ENCODE measurements at regions not wholly inside any gene's neighbourhood (a gene's known extent, or its start where the extent isn't known, plus 50 kb on each side); places are given as distances from the start of the nearest gene placed in this dataset.

DNA sequence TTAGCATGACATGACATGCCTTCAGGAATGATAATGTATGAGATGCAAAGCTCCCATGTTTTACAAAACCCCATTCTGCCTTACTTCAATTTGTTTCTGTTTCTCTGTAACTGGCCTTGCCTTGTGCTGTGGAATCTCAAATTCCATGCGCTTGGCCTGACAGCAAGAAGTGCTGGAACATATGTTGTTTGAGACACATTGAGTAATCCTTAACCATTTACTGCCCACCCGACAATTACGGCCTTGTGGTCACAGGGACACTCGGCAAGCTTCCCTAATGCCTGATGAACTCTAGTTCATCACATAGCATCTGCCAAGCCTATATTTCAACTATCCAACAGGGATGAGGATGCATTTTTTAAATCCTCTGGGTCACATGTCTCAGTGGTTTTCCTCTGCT, 226.4 kb upstream of the CASK start:
- TF ChIP-seq, protein P1, sequence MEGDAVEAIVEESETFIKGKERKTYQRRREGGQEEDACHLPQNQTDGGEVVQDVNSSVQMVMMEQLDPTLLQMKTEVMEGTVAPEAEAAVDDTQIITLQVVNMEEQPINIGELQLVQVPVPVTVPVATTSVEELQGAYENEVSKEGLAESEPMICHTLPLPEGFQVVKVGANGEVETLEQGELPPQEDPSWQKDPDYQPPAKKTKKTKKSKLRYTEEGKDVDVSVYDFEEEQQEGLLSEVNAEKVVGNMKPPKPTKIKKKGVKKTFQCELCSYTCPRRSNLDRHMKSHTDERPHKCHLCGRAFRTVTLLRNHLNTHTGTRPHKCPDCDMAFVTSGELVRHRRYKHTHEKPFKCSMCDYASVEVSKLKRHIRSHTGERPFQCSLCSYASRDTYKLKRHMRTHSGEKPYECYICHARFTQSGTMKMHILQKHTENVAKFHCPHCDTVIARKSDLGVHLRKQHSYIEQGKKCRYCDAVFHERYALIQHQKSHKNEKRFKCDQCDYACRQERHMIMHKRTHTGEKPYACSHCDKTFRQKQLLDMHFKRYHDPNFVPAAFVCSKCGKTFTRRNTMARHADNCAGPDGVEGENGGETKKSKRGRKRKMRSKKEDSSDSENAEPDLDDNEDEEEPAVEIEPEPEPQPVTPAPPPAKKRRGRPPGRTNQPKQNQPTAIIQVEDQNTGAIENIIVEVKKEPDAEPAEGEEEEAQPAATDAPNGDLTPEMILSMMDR (IDR thresholded peaks at IDR 0.05): no peak
- H3K9me3 ChIP-seq (ENCODE audit: control insufficient read depth in 1 of 2, insufficient read depth in 1 of 2, low read length in 2 of 2): no peaks in the 10 kb centered on the region
- ChIA-PET CTCF (no interaction called here), POLR2A (no interaction called here)
- H3K27me3 ChIP-seq (ENCODE audit: control insufficient read depth in 1 of 2, insufficient read depth in 2 of 2, low read length in 2 of 2): no peaks in the 10 kb centered on the region
- DNase-seq: no peak
- no peaks in the 10 kb centered on the region for H3K36me3 ChIP-seq (ENCODE audit: insufficient read depth, low read length)
- Mint-ChIP-seq H3K4me1 (ENCODE audit: low read depth) (peaks cover 9% of the 10 kb centered on the region), H3K27ac (no peak overlapping the region), H3K36me3 (ENCODE audit: low read depth) (no peaks in the 10 kb centered on the region), H3K27me3 (no peaks in the 10 kb centered on the region), H3K9me3 (no peaks in the 10 kb centered on the region), H3K4me3 (no peak overlapping the region)
- no peak overlapping the region for H3K4me3 ChIP-seq (ENCODE audit: low read length)
- intact Hi-C loops (cut with DNase I, micrococcal nuclease): no loop called here
- ATAC-seq (ENCODE audit: poor library complexity): no peak
- no peak overlapping the region for H3K27ac ChIP-seq (ENCODE audit: low read depth in 1 of 2, low read length in 2 of 2)
- H3K4me1 ChIP-seq (ENCODE audit: insufficient read depth, low read length): peaks cover 2% of the 10 kb centered on the region

- TF ChIP-seq, protein P1 (IDR thresholded peaks at IDR 0.05): no peak
- Histone ChIP-seq H3K27ac (ENCODE audit: low read depth in 1 of 2, low read length in 2 of 2) (no peak overlapping the region), H3K9me3 (ENCODE audit: control insufficient read depth in 1 of 2, insufficient read depth in 1 of 2, low read length in 2 of 2) (no peaks in the 10 kb centered on the region), H3K4me1 (ENCODE audit: insufficient read depth, low read length) (peaks cover 2% of the 10 kb centered on the region), H3K4me3 (ENCODE audit: low read length) (no peak overlapping the region), H3K27me3 (ENCODE audit: control insufficient read depth in 1 of 2, insufficient read depth in 2 of 2, low read length in 2 of 2) (no peaks in the 10 kb centered on the region), H3K36me3 (ENCODE audit: insufficient read depth, low read length) (no peaks in the 10 kb centered on the region)
- no peaks in the 10 kb centered on the region for H3K9me3 Mint-ChIP-seq
- CTCF ChIA-PET: no interaction called here
- no peak for DNase-seq
- intact Hi-C loops (cut with DNase I, micrococcal nuclease): no loop called here
- no peak overlapping the region for H3K27ac Mint-ChIP-seq
- no peaks in the 10 kb centered on the region for H3K27me3 Mint-ChIP-seq
- POLR2A ChIA-PET: no interaction called here
- H3K4me1 Mint-ChIP-seq (ENCODE audit: low read depth): peaks cover 9% of the 10 kb centered on the region
- no peak for ATAC-seq (ENCODE audit: poor library complexity)
- H3K4me3 Mint-ChIP-seq: no peak overlapping the region
- H3K36me3 Mint-ChIP-seq (ENCODE audit: low read depth): no peaks in the 10 kb centered on the region
Measured at GRCh38 chrX:42149281-42149680, 225.9 kb upstream of the CASK start.

DNA sequence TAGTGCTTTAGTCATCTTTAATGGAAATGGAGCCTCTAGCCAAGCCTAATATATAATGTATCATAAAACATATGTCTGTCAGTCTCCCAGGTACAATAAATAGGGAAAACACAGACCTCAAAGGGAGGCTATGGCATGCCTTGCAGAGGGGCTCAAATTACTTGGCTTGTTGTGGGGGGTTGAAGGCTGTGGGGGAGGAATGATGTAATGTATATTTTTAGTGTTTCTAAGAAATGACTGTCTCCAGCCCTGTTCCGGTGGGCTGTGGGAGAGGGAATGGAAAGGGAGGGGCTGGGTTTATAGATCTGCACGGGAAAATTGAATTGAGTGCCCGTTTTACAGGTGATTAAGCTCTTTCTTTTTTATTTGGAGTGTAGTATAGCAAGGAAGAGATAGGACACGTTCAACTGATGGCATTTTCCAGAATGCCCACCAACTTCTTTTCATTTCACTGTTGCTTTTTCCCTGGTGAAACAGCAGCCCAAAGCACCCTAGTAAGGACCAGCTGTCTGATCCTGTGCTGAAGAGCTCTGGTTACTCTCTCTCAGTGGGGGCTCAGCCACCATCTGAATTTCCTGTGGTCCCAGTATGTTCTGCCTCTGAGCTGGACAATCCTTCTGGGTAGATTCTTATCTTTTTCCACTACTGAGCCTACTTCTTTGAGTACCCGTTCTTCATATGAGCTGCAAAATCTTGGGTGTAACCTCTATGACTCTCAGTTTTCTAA, 220.7 kb upstream of the CASK start:
- Histone ChIP-seq H3K9me3 (ENCODE audit: control insufficient read depth in 1 of 2, insufficient read depth in 1 of 2, low read length in 2 of 2) (peaks cover 4 to 8% of the 10 kb centered on the region in 2 experiments), H3K36me3 (ENCODE audit: insufficient read depth, low read length) (no peaks in the 10 kb centered on the region), H3K27me3 (ENCODE audit: control insufficient read depth in 1 of 2, insufficient read depth in 2 of 2, low read length in 2 of 2) (no peaks in the 10 kb centered on the region), H3K4me3 (ENCODE audit: low read length) (no peak overlapping the region), H3K4me1 (ENCODE audit: insufficient read depth, low read length) (no peaks in the 10 kb centered on the region), H3K27ac (ENCODE audit: low read depth in 1 of 2, low read length in 2 of 2) (no peak overlapping the region)
- Mint-ChIP-seq H3K4me3 (no peak overlapping the region), H3K36me3 (ENCODE audit: low read depth) (peaks cover 5% of the 10 kb centered on the region), H3K4me1 (ENCODE audit: low read depth) (no peaks in the 10 kb centered on the region), H3K9me3 (peaks cover 3% of the 10 kb centered on the region), H3K27me3 (no peaks in the 10 kb centered on the region), H3K27ac (no peak overlapping the region)
- TF ChIP-seq, protein P1 (IDR thresholded peaks at IDR 0.05): no peak
- CTCF ChIA-PET: no interaction called here
- intact Hi-C loops (cut with DNase I, micrococcal nuclease): no loop called here
- DNase-seq: no peak
- ATAC-seq (ENCODE audit: poor library complexity): no peak
- POLR2A ChIA-PET: no interaction called here

Measured in CD4-positive, alpha-beta T cell (primary cell).